Mesenchymal stem cell (in vitro differentiated cells and primary cell): ENCODE measurements at regions not wholly inside any gene's neighbourhood (a gene's known extent, or its start where the extent isn't known, plus 50 kb on each side); places are given as distances from the start of the nearest gene placed in this dataset.

Experiments
- DNase-seq: peaks from one replicate; pipeline ENCODE4 v3.0.0-alpha.2; 2013
- H2AFZ ChIP-seq: one replicate; pipeline ENCODE4 v1.6.1; 2013; ENCODE audit warnings: low read depth, mild to moderate bottlenecking, control low read depth, inconsistent platforms, low read length, moderate library complexity
- H2AK5ac ChIP-seq: 2 replicates; pipeline ENCODE4 v1.6.1; 2013; ENCODE audit warnings: low read length, moderate library complexity, mild to moderate bottlenecking, inconsistent platforms; ENCODE audit not compliant: severe bottlenecking
- H2BK120ac ChIP-seq: one replicate; pipeline ENCODE4 v1.6.1; 2013; ENCODE audit warnings: low read depth, mild to moderate bottlenecking, inconsistent platforms, low read length, moderate library complexity
- H2BK12ac ChIP-seq, 2 experiments: one replicate each; pipeline ENCODE4 v1.6.1; 2013; ENCODE audit warnings: inconsistent platforms in 2 of 2, low read length in 2 of 2, mild to moderate bottlenecking in 2 of 2, moderate library complexity in 2 of 2, control low read depth in 1 of 2
- H2BK15ac ChIP-seq: one replicate; pipeline ENCODE4 v1.6.1; 2013; ENCODE audit warnings: mild to moderate bottlenecking, low read depth, inconsistent platforms; ENCODE audit not compliant: poor library complexity, severe bottlenecking
- H2BK5ac ChIP-seq: 2 replicates; pipeline ENCODE4 v1.6.1; 2013; ENCODE audit warnings: low read depth, mild to moderate bottlenecking, low read length, control low read depth, inconsistent platforms; ENCODE audit not compliant: poor library complexity, severe bottlenecking
- H3K14ac ChIP-seq, 2 experiments: one replicate each; pipeline ENCODE4 v1.6.1; 2013; ENCODE audit warnings: inconsistent platforms in 2 of 2, low read length in 2 of 2, control low read depth in 1 of 2, mild to moderate bottlenecking in 1 of 2, moderate library complexity in 1 of 2
- H3K18ac ChIP-seq, 2 experiments: one replicate each; pipeline ENCODE4 v1.6.1; 2013; ENCODE audit warnings: inconsistent platforms in 2 of 2, low read length in 2 of 2, control low read depth in 1 of 2, low read depth in 1 of 2, mild to moderate bottlenecking in 1 of 2
- H3K23ac ChIP-seq, 2 experiments: one replicate each; pipeline ENCODE4 v1.6.1; 2013; ENCODE audit warnings: inconsistent platforms in 2 of 2, low read length in 2 of 2, mild to moderate bottlenecking in 2 of 2, moderate library complexity in 2 of 2, control low read depth in 1 of 2
- H3K27ac ChIP-seq: 2 replicates; pipeline ENCODE4 v1.5.1; 2013; ENCODE audit warnings: mild to moderate bottlenecking, moderate library complexity, low read length, control low read depth, inconsistent platforms; ENCODE audit not compliant: poor library complexity, severe bottlenecking
- H3K27me3 ChIP-seq, 2 experiments: 2 replicates each; pipeline versions ENCODE4 v1.6.1 to v1.7.0; 2013; ENCODE audit warnings: low read length in 2 of 2, mild to moderate bottlenecking in 2 of 2, moderate library complexity in 2 of 2, control low read depth in 1 of 2, inconsistent platforms in 1 of 2; ENCODE audit not compliant: control insufficient read depth in 1 of 2, insufficient read depth in 1 of 2
- H3K36me3 ChIP-seq, 2 experiments: 2 replicates each; pipeline versions ENCODE4 v1.6.1 to v1.7.0; 2013; ENCODE audit warnings: low read length in 2 of 2, control low read depth in 1 of 2, inconsistent platforms in 1 of 2, low read depth in 1 of 2, mild to moderate bottlenecking in 1 of 2; ENCODE audit not compliant: insufficient read depth in 2 of 2, control insufficient read depth in 1 of 2
- H3K4ac ChIP-seq, 2 experiments: one replicate each; pipeline ENCODE4 v1.6.1; 2013; ENCODE audit warnings: inconsistent platforms in 2 of 2, low read length in 2 of 2, mild to moderate bottlenecking in 2 of 2, moderate library complexity in 2 of 2, control low read depth in 1 of 2, low read depth in 1 of 2
- H3K4me1 ChIP-seq: 2 replicates; pipeline ENCODE4 v1.6.1; 2013; ENCODE audit warnings: low read depth, low read length, control low read depth; ENCODE audit not compliant: control insufficient read depth, insufficient read depth
- H3K4me2 ChIP-seq: 2 replicates; pipeline ENCODE4 v1.6.1; 2013; ENCODE audit warnings: low read length, mild to moderate bottlenecking, inconsistent platforms; ENCODE audit not compliant: poor library complexity, severe bottlenecking
- H3K4me3 ChIP-seq, 2 experiments: 2 replicates each; pipeline versions ENCODE4 v1.5.1 to v1.7.0; 2013; ENCODE audit warnings: low read length in 2 of 2, mild to moderate bottlenecking in 2 of 2, control low read depth in 1 of 2, low read depth in 1 of 2; ENCODE audit not compliant: insufficient read depth in 1 of 2
- H3K79me1 ChIP-seq: replicated peaks from 2 replicates; pipeline ENCODE4 v1.6.1; 2013; ENCODE audit warnings: mild to moderate bottlenecking, control low read depth, low read length, inconsistent platforms; ENCODE audit not compliant: poor library complexity, severe bottlenecking
- H3K9ac ChIP-seq: 2 replicates; pipeline ENCODE4 v1.7.0; 2013; ENCODE audit warnings: mild to moderate bottlenecking, low read length, moderate library complexity
- H3K9me3 ChIP-seq: 2 replicates; pipeline ENCODE4 v1.7.0; 2013; ENCODE audit warnings: mild to moderate bottlenecking, low read length; ENCODE audit not compliant: control insufficient read depth
- H4K8ac ChIP-seq: one replicate; pipeline ENCODE4 v1.6.1; 2013; ENCODE audit warnings: inconsistent platforms, mild to moderate bottlenecking, low read length, moderate library complexity
- H4K91ac ChIP-seq: one replicate; pipeline ENCODE4 v1.6.1; 2013; ENCODE audit warnings: mild to moderate bottlenecking, low read length, inconsistent platforms
- WGBS: methylation state at CpG from one replicate; pipeline ENCODE4 v1.1.7; 2013; ENCODE audit warnings: mixed read lengths; 5-methylcytosine and 5-hydroxymethylcytosine counted together

- Histone ChIP-seq H3K27me3 (no peaks in the 10 kb centered on the region), H3K18ac (no peak overlapping the region), H4K91ac (no peak overlapping the region), H3K4me3 (no peak overlapping the region), H2AFZ (no peak overlapping the region), H4K8ac (no peak overlapping the region), H3K9me3 (no peaks in the 10 kb centered on the region), H3K4ac (no peak overlapping the region), H3K4me1 (no peaks in the 10 kb centered on the region), H3K27ac (no peak overlapping the region), H2BK15ac (no peak overlapping the region), H3K36me3 (no peaks in the 10 kb centered on the region), H3K79me1 (no peaks in the 10 kb centered on the region), H3K4me2 (no peak overlapping the region), H3K9ac (no peak overlapping the region), H2BK120ac (no peak overlapping the region), H3K14ac (no peak overlapping the region), H2AK5ac (no peak overlapping the region), H2BK5ac (no peak overlapping the region), H3K23ac (no peak overlapping the region), H2BK12ac (no peak overlapping the region)
- DNase-seq, result no peak
These were observed 126.9 kb upstream of the ATP10B start for GRCh38 chr5:160978944-160979343.

- 47% methylated on average over 2 of the region's 2 CpGs for WGBS
- no peak overlapping the region for H3K9ac ChIP-seq
- H3K4me1 ChIP-seq, result no peaks in the 10 kb centered on the region
- no peak overlapping the region for H3K18ac ChIP-seq
- no peaks in the 10 kb centered on the region for H3K79me1 ChIP-seq
- H3K4ac ChIP-seq, result no peak overlapping the region
- no peak overlapping the region for H2BK5ac ChIP-seq
- no peak for DNase-seq
- H2BK12ac ChIP-seq, result no peak overlapping the region
- H4K8ac ChIP-seq, result no peak overlapping the region
- H3K27ac ChIP-seq, result no peak overlapping the region
- H2BK120ac ChIP-seq, result no peak overlapping the region
- no peak overlapping the region for H3K23ac ChIP-seq
- no peak overlapping the region for H2AK5ac ChIP-seq
- H3K14ac ChIP-seq, result no peak overlapping the region
- H3K27me3 ChIP-seq, result no peaks in the 10 kb centered on the region
- no peaks in the 10 kb centered on the region for H3K36me3 ChIP-seq
- no peak overlapping the region for H3K4me3 ChIP-seq
- no peaks in the 10 kb centered on the region for H3K9me3 ChIP-seq
- no peak overlapping the region for H3K4me2 ChIP-seq
- no peak overlapping the region for H4K91ac ChIP-seq
- H2AFZ ChIP-seq, result no peak overlapping the region
- no peak overlapping the region for H2BK15ac ChIP-seq
These were observed 124.2 kb upstream of the ATP10B start for GRCh38 chr5:160976181-160976580.

- Histone ChIP-seq H2BK5ac (no peak overlapping the region), H4K8ac (no peak overlapping the region), H3K23ac (no peak overlapping the region), H2AK5ac (no peak overlapping the region), H3K14ac (no peak overlapping the region), H3K4ac (no peak overlapping the region), H2BK15ac (no peak overlapping the region), H3K4me3 (no peak overlapping the region), H3K9ac (no peak overlapping the region), H3K36me3 (no peaks in the 10 kb centered on the region), H3K79me1 (no peaks in the 10 kb centered on the region), H3K27ac (no peak overlapping the region), H4K91ac (no peak overlapping the region), H3K9me3 (no peaks in the 10 kb centered on the region), H2BK12ac (no peak overlapping the region), H3K27me3 (no peaks in the 10 kb centered on the region), H3K18ac (no peak overlapping the region), H2AFZ (no peak overlapping the region), H3K4me2 (no peak overlapping the region), H2BK120ac (no peak overlapping the region), H3K4me1 (no peaks in the 10 kb centered on the region)
- no peak for DNase-seq
- whole genome bisulfite sequencing, result no CpG with 5 or more reads among the region's 1 CpG
These were observed 118.7 kb upstream of the ATP10B start for GRCh38 chr5:160970605-160971191.

GRCh38 chr5:160969645-160970044 is 117.6 kb upstream of the ATP10B start:
- Histone ChIP-seq H4K8ac (no peak overlapping the region), H2AK5ac (no peak overlapping the region), H3K23ac (no peak overlapping the region), H2AFZ (no peak overlapping the region), H3K27ac (no peak overlapping the region), H2BK12ac (no peak overlapping the region), H4K91ac (no peak overlapping the region), H2BK120ac (no peak overlapping the region), H3K4me2 (no peak overlapping the region), H2BK5ac (no peak overlapping the region), H3K4ac (no peak overlapping the region), H3K36me3 (no peaks in the 10 kb centered on the region), H3K9me3 (no peaks in the 10 kb centered on the region), H3K14ac (no peak overlapping the region), H3K9ac (no peak overlapping the region), H3K27me3 (no peaks in the 10 kb centered on the region), H2BK15ac (no peak overlapping the region), H3K4me1 (no peaks in the 10 kb centered on the region), H3K18ac (no peak overlapping the region), H3K79me1 (no peaks in the 10 kb centered on the region), H3K4me3 (no peak overlapping the region)
- DNase-seq, result no peak
